ENCODE measurements at regions not wholly inside any gene's neighbourhood (a gene's known extent, or its start where the extent isn't known, plus 50 kb on each side); places are given as distances from the start of the nearest gene placed in this dataset.

GRCh38 chr3:40652072-40652471 lies 127.3 kb downstream of the ZNF621 start:
- Histone ChIP-seq H3K27ac (ENCODE audit: low read depth, low read length) (no peak overlapping the region), H3K4me2 (ENCODE audit: low read length) (no peak overlapping the region), H3K79me2 (ENCODE audit: insufficient read depth, low read length) (no peaks in the 10 kb centered on the region), H3K9me3 (ENCODE audit: insufficient read depth, low read depth, low read length) (no peaks in the 10 kb centered on the region), H2AFZ (ENCODE audit: low read depth, low read length) (no peak overlapping the region), H3K4me1 (ENCODE audit: insufficient read depth, low read length) (no peaks in the 10 kb centered on the region), H3K4me3 (ENCODE audit: insufficient read depth, low read depth, low read length) (no peak overlapping the region), H4K20me1 (ENCODE audit: insufficient read depth, low read length) (no peaks in the 10 kb centered on the region), H3K27me3 (ENCODE audit: insufficient read depth, low read length) (no peaks in the 10 kb centered on the region), H3K36me3 (ENCODE audit: insufficient read depth, low read length) (no peaks in the 10 kb centered on the region), H3K9ac (ENCODE audit: low read length) (no peak overlapping the region)
- no peak for DNase-seq (ENCODE audit: low read depth)
- H3K36me3 Mint-ChIP-seq (ENCODE audit: low read depth, unreplicated experiment): no peaks in the 10 kb centered on the region
- no peak overlapping the region for H3K27ac Mint-ChIP-seq (ENCODE audit: unreplicated experiment)
- TF ChIP-seq EZH2 (IDR thresholded peaks at IDR 0.05; ENCODE audit: insufficient read depth, low read length) (no peak), CTCF (IDR thresholded peaks at IDR 0.05; ENCODE audit: insufficient read depth, low read depth, low read length) (no peak)
- no peak overlapping the region for H3K4me3 Mint-ChIP-seq (ENCODE audit: unreplicated experiment)
- H3K27me3 Mint-ChIP-seq (ENCODE audit: low read depth, unreplicated experiment): peaks cover 16% of the 10 kb centered on the region
- H3K4me1 Mint-ChIP-seq (ENCODE audit: low read depth, unreplicated experiment): no peaks in the 10 kb centered on the region
- FAIRE-seq: no peak
- H3K9me3 Mint-ChIP-seq (ENCODE audit: unreplicated experiment): peaks cover 2% of the 10 kb centered on the region

GRCh38 chr3:40653001-40653400 lies 128.2 kb downstream of the ZNF621 start:
- no peak overlapping the region for H3K4me3 Mint-ChIP-seq (ENCODE audit: unreplicated experiment)
- Histone ChIP-seq H3K27me3 (ENCODE audit: insufficient read depth, low read length) (no peaks in the 10 kb centered on the region), H3K4me2 (ENCODE audit: low read length) (no peak overlapping the region), H3K9ac (ENCODE audit: low read length) (no peak overlapping the region), H2AFZ (ENCODE audit: low read depth, low read length) (no peak overlapping the region), H3K79me2 (ENCODE audit: insufficient read depth, low read length) (no peaks in the 10 kb centered on the region), H3K4me1 (ENCODE audit: insufficient read depth, low read length) (no peaks in the 10 kb centered on the region), H3K4me3 (ENCODE audit: insufficient read depth, low read depth, low read length) (no peak overlapping the region), H4K20me1 (ENCODE audit: insufficient read depth, low read length) (no peaks in the 10 kb centered on the region), H3K27ac (ENCODE audit: low read depth, low read length) (no peak overlapping the region), H3K9me3 (ENCODE audit: insufficient read depth, low read depth, low read length) (no peaks in the 10 kb centered on the region), H3K36me3 (ENCODE audit: insufficient read depth, low read length) (no peaks in the 10 kb centered on the region)
- peaks cover 2% of the 10 kb centered on the region for H3K9me3 Mint-ChIP-seq (ENCODE audit: unreplicated experiment)
- H3K27ac Mint-ChIP-seq (ENCODE audit: unreplicated experiment): no peak overlapping the region
- H3K36me3 Mint-ChIP-seq (ENCODE audit: low read depth, unreplicated experiment): no peaks in the 10 kb centered on the region
- no peak for FAIRE-seq
- DNase-seq (ENCODE audit: low read depth): no peak
- TF ChIP-seq EZH2 (IDR thresholded peaks at IDR 0.05; ENCODE audit: insufficient read depth, low read length): no peak
- TF ChIP-seq CTCF (IDR thresholded peaks at IDR 0.05; ENCODE audit: insufficient read depth, low read depth, low read length): no peak
- peaks cover 16% of the 10 kb centered on the region for H3K27me3 Mint-ChIP-seq (ENCODE audit: low read depth, unreplicated experiment)
- H3K4me1 Mint-ChIP-seq (ENCODE audit: low read depth, unreplicated experiment): no peaks in the 10 kb centered on the region

- no peak for TF ChIP-seq CTCF (IDR thresholded peaks at IDR 0.05; ENCODE audit: insufficient read depth, low read depth, low read length)
- TF ChIP-seq EZH2 (IDR thresholded peaks at IDR 0.05; ENCODE audit: insufficient read depth, low read length): no peak
- H3K36me3 ChIP-seq (ENCODE audit: insufficient read depth, low read length): no peaks in the 10 kb centered on the region
- H3K27ac ChIP-seq (ENCODE audit: low read depth, low read length): no peak overlapping the region
- Mint-ChIP-seq H3K36me3 (ENCODE audit: low read depth, unreplicated experiment) (no peaks in the 10 kb centered on the region), H3K27ac (ENCODE audit: unreplicated experiment) (no peak overlapping the region), H3K4me3 (ENCODE audit: unreplicated experiment) (no peak overlapping the region), H3K9me3 (ENCODE audit: unreplicated experiment) (no peaks in the 10 kb centered on the region), H3K27me3 (ENCODE audit: low read depth, unreplicated experiment) (peaks cover 16% of the 10 kb centered on the region), H3K4me1 (ENCODE audit: low read depth, unreplicated experiment) (no peaks in the 10 kb centered on the region)
- no peaks in the 10 kb centered on the region for H3K9me3 ChIP-seq (ENCODE audit: insufficient read depth, low read depth, low read length)
- no peak overlapping the region for H3K4me3 ChIP-seq (ENCODE audit: insufficient read depth, low read depth, low read length)
- FAIRE-seq (no peak), DNase-seq (ENCODE audit: low read depth) (no peak)
- no peaks in the 10 kb centered on the region for H3K27me3 ChIP-seq (ENCODE audit: insufficient read depth, low read length)
- H3K4me2 ChIP-seq (ENCODE audit: low read length): no peak overlapping the region
- no peaks in the 10 kb centered on the region for H4K20me1 ChIP-seq (ENCODE audit: insufficient read depth, low read length)
- no peak overlapping the region for H2AFZ ChIP-seq (ENCODE audit: low read depth, low read length)
- H3K4me1 ChIP-seq (ENCODE audit: insufficient read depth, low read length): no peaks in the 10 kb centered on the region
- no peak overlapping the region for H3K9ac ChIP-seq (ENCODE audit: low read length)
- H3K79me2 ChIP-seq (ENCODE audit: insufficient read depth, low read length): no peaks in the 10 kb centered on the region
Observed at GRCh38 chr3:40653878-40654277, 129.1 kb downstream of the ZNF621 start.
